Panc1 (cell line): ENCODE measurements at regions not wholly inside any gene's neighbourhood (a gene's known extent, or its start where the extent isn't known, plus 50 kb on each side); places are given as distances from the start of the nearest gene placed in this dataset.
"Not testable (repeated sequence)": the region's sequence is repeated elsewhere in the genome, so short reads cannot be mapped to it uniquely, and the experiment has no call there.

ENCODE experiments used
- ATAC-seq: fragments of 200-7000 bp; cut with Tn5 transposase; 2 replicates; pipeline ENCODE4 v1.9.1; 2020; ENCODE audit warnings: mild to moderate bottlenecking, moderate library complexity
- BruUV-seq: library from RNA; stranded (reverse); fragments of 400-500 nt; replicated peaks from 2 replicates; lab custom pipeline; 2021; lab: Mats Ljungman, UMichigan
- CTCF ChIA-PET: fragments of 300-600 bp; sonication (Branson Sonifier 250); formaldehyde crosslinking; loops from one replicate; lab custom pipeline; 2022; ENCODE audit warnings: antibody characterized with exemption; lab: Charles Lee
- POLR2A ChIA-PET: fragments of 300-600 bp; sonication (Branson Sonifier 250); formaldehyde crosslinking; loops from one replicate; lab custom pipeline; 2022; ENCODE audit warnings: antibody characterized with exemption; lab: Charles Lee
- DNase-seq: peaks from one replicate; pipeline ENCODE4 v3.0.0-alpha.2; 2010; ENCODE audit warnings: low read depth, low spot score
- H3K27ac ChIP-seq: 2 replicates; pipeline ENCODE4 v1.5.1; 2011; ENCODE audit warnings: mild to moderate bottlenecking, low read length, inconsistent platforms
- H3K27me3 ChIP-seq: fragments of 200-500 bp; sonication (Bioruptor generic); 2 replicates; pipeline ENCODE4 v1.6.0; 2014; ENCODE audit warnings: low read length, inconsistent platforms; ENCODE audit not compliant: control insufficient read depth, insufficient read depth
- H3K36me3 ChIP-seq: fragments of 200-500 bp; sonication (Bioruptor generic); 2 replicates; pipeline ENCODE4 v1.5.1; 2014; ENCODE audit warnings: inconsistent platforms, mild to moderate bottlenecking, low read length, moderate library complexity; ENCODE audit not compliant: control insufficient read depth, insufficient read depth
- H3K4me1 ChIP-seq: 2 replicates; pipeline ENCODE4 v1.5.1; 2011; ENCODE audit warnings: inconsistent platforms, mild to moderate bottlenecking, low read length, moderate library complexity; ENCODE audit not compliant: control insufficient read depth, insufficient read depth
- H3K4me3 ChIP-seq, 2 experiments: 2 replicates each; pipeline ENCODE4 v1.5.1; 2011 to 2012; ENCODE audit warnings: low read depth in 2 of 2, low read length in 2 of 2, mild to moderate bottlenecking in 2 of 2, inconsistent platforms in 1 of 2, moderate library complexity in 1 of 2
- H3K9me3 ChIP-seq: fragments of 200-500 bp; sonication (Bioruptor generic); 2 replicates; pipeline ENCODE4 v1.5.1; 2014; ENCODE audit warnings: low read depth, mild to moderate bottlenecking, inconsistent platforms, low read length, moderate library complexity; ENCODE audit not compliant: control insufficient read depth, insufficient read depth
- CTCF ChIP-seq: fragments of 450-650 bp; IDR thresholded peaks from 2 replicates; pipeline ENCODE4 v1.5.1; 2017; ENCODE audit warnings: mild to moderate bottlenecking
- POLR2AphosphoS5 ChIP-seq: IDR thresholded peaks from 2 replicates; pipeline ENCODE4 v1.6.1; 2012; ENCODE audit warnings: mild to moderate bottlenecking, low read depth, low read length, moderate library complexity
- REST ChIP-seq, 2 experiments: IDR thresholded peaks; 2 replicates each; pipeline ENCODE4 v1.6.1; 2011 to 2012; ENCODE audit warnings: low read depth in 2 of 2, control low read depth in 1 of 2, low read length in 1 of 2, mild to moderate bottlenecking in 1 of 2, moderate library complexity in 1 of 2; ENCODE audit not compliant: insufficient read depth in 1 of 2
- SIN3A ChIP-seq: IDR thresholded peaks from 2 replicates; pipeline ENCODE4 v1.6.1; 2012; ENCODE audit warnings: low read depth, mild to moderate bottlenecking, low read length, moderate library complexity, borderline replicate concordance; ENCODE audit not compliant: insufficient read depth
- TCF7L2 ChIP-seq: IDR thresholded peaks from 2 replicates; pipeline ENCODE4 v1.6.1; 2011; ENCODE audit warnings: mild to moderate bottlenecking, low read depth, low read length, inconsistent platforms
- in situ Hi-C: cut with HindIII; loops from 2 replicates; pipeline ENCODE4 v1.10.0; 2016; ENCODE audit warnings: low sequenced_read_pairs, low pct_unique_long_range_greater_than_20kb
- intact Hi-C: fragments of 100-400 bp; cut with micrococcal nuclease; formaldehyde crosslinking; loops from one replicate; pipeline ENCODE4 v1.10.0; 2022; ENCODE audit not compliant: unreplicated experiment

GRCh38 chr4:126924237-126924636 lies 708.5 kb upstream of the INTU start:
- TF ChIP-seq SIN3A, result no peak
- in situ Hi-C loops (no loop called here), intact Hi-C loops (no loop called here)
- BruUV-seq, result no TSS peak
- DNase-seq (no peak), ATAC-seq (no peak)
- Histone ChIP-seq H3K4me3 (no peak overlapping the region), H3K27ac (no peak overlapping the region), H3K9me3 (no peaks in the 10 kb centered on the region), H3K36me3 (no peaks in the 10 kb centered on the region), H3K4me1 (no peaks in the 10 kb centered on the region), H3K27me3 (no peaks in the 10 kb centered on the region)
- ChIA-PET POLR2A (no interaction called here), CTCF (no interaction called here)

GRCh38 chr4:126930059-126930458 lies 702.7 kb upstream of the INTU start:
- H3K36me3 ChIP-seq, H3K27ac ChIP-seq, H3K27me3 ChIP-seq, intact Hi-C loops, H3K9me3 ChIP-seq, POLR2A ChIA-PET, H3K4me3 ChIP-seq, H3K4me1 ChIP-seq, CTCF ChIA-PET, in situ Hi-C loops, BruUV-seq, ATAC-seq, DNase-seq: not testable (repeated sequence)

- Histone ChIP-seq H3K36me3 (no peaks in the 10 kb centered on the region), H3K27ac (no peak overlapping the region), H3K27me3 (no peaks in the 10 kb centered on the region), H3K4me3 (no peak overlapping the region), H3K4me1 (no peaks in the 10 kb centered on the region), H3K9me3 (no peaks in the 10 kb centered on the region)
- TF ChIP-seq TCF7L2, result no peak
- no peak for TF ChIP-seq REST (IDR thresholded peaks at IDR 0.05; ENCODE audit: insufficient read depth in 1 of 2, low read depth in 2 of 2, low read length in 1 of 2)
- TF ChIP-seq POLR2AphosphoS5, result no peak
- no peak for TF ChIP-seq CTCF
- no peak for TF ChIP-seq SIN3A
- ATAC-seq, result no peak
- ChIA-PET POLR2A (no interaction called here), CTCF (no interaction called here)
- intact Hi-C loops, result no loop called here
- in situ Hi-C loops, result no loop called here
- no TSS peak for BruUV-seq
- DNase-seq, result no peak
Observed at GRCh38 chr4:126935801-126936200, 697.0 kb upstream of the INTU start.
